ENCODE measurements at regions not wholly inside any gene's neighbourhood (a gene's known extent, or its start where the extent isn't known, plus 50 kb on each side); places are given as distances from the start of the nearest gene placed in this dataset.

- no peak overlapping the region for H3K56ac ChIP-seq (ENCODE audit: extremely low read depth, insufficient read depth, low read length)
- no peaks in the 10 kb centered on the region for H4K20me1 ChIP-seq (ENCODE audit: insufficient read depth, low read length)
- no peaks in the 10 kb centered on the region for H3K4me1 ChIP-seq (ENCODE audit: control insufficient read depth, insufficient read depth, low read length)
- ChIA-PET POLR2A (ENCODE audit: unreplicated experiment) (no interaction called here), CTCF (no interaction called here)
- H2BK20ac ChIP-seq (ENCODE audit: low read depth, low read length), result no peak overlapping the region
- H3K4me3 ChIP-seq (ENCODE audit: insufficient read depth, low read depth, low read length), result no peak overlapping the region
- H3K9me1 ChIP-seq (ENCODE audit: insufficient read depth, low read length), result no peaks in the 10 kb centered on the region
- H3K9me3 ChIP-seq (ENCODE audit: control insufficient read depth, insufficient read depth, low read length), result peaks cover 15% of the 10 kb centered on the region; the same call in 1 of the 2 replicates
- no peak overlapping the region for H3K4me2 ChIP-seq (ENCODE audit: low read depth, low read length)
- H3K36me3 ChIP-seq (ENCODE audit: control insufficient read depth, insufficient read depth, low read length), result no peaks in the 10 kb centered on the region
- H3K9ac ChIP-seq (ENCODE audit: low read depth, low read length), result no peak overlapping the region
- TF ChIP-seq POLR2A (IDR thresholded peaks at IDR 0.05; ENCODE audit: low read depth, low read length) (no peak), BHLHE40 (IDR thresholded peaks at IDR 0.05; ENCODE audit: low read depth, low read length) (no peak), RFX5 (IDR thresholded peaks at IDR 0.05; ENCODE audit: low read depth, low read length) (no peak), USF2 (IDR thresholded peaks at IDR 0.05; ENCODE audit: low read depth, low read length) (no peak), ELK1 (IDR thresholded peaks at IDR 0.05; ENCODE audit: borderline replicate concordance, low read depth, low read length) (no peak), CEBPB (IDR thresholded peaks at IDR 0.05; ENCODE audit: low read depth, low read length) (no peak), MAFK (IDR thresholded peaks at IDR 0.05; ENCODE audit: low read depth, low read length) (no peak), SMC3 (IDR thresholded peaks at IDR 0.05; ENCODE audit: low read depth, low read length) (no peak), CHD1 (IDR thresholded peaks at IDR 0.05; ENCODE audit: low read depth, low read length) (no peak), FOS (IDR thresholded peaks at IDR 0.05; ENCODE audit: low read depth, low read length) (no peak), NFE2L2 (IDR thresholded peaks at IDR 0.05; ENCODE audit: low read depth, low read length) (no peak), MXI1 (IDR thresholded peaks at IDR 0.05; ENCODE audit: borderline replicate concordance, low read depth, low read length) (no peak), RAD21 (IDR thresholded peaks at IDR 0.05; ENCODE audit: low read length) (no peak), MAZ (IDR thresholded peaks at IDR 0.05; ENCODE audit: borderline replicate concordance, low read depth, low read length) (no peak), RCOR1 (IDR thresholded peaks at IDR 0.05; ENCODE audit: insufficient replicate concordance, low read length) (no peak), CTCF (conservative IDR thresholded peaks at IDR 0.05; ENCODE audit: low read depth, low read length) (no peak)
- no TSS peak for BruUV-seq (replicated peaks)
- H3K27ac ChIP-seq (ENCODE audit: insufficient read depth, low read length), result no peak overlapping the region
- 67% methylated on average over 7 of the region's 18 CpGs; no CpG with 5 or more reads in 1 of the 2 experiments for WGBS, 2 experiments (ENCODE audit: extremely low coverage in 2 of 2, insufficient read length in 1 of 2)
- H3K14ac ChIP-seq (replicated peaks; ENCODE audit: low read depth, low read length), result no peak overlapping the region
- H4K5ac ChIP-seq (ENCODE audit: low read depth, low read length), result no peak overlapping the region
- in situ Hi-C loops (cut with MboI; ENCODE audit: low sequenced_read_pairs) (no loop called here), intact Hi-C loops (cut with micrococcal nuclease) (no loop called here), dilution Hi-C loops (cut with HindIII; ENCODE audit: low sequenced_read_pairs, unreplicated experiment) (no loop called here)
- H2AK5ac ChIP-seq (ENCODE audit: low read depth, low read length), result no peak overlapping the region
- H3K4ac ChIP-seq (ENCODE audit: low read depth, low read length), result no peak overlapping the region
- H3K23ac ChIP-seq (ENCODE audit: low read depth, low read length), result no peak overlapping the region
- no peak overlapping the region for H2AK9ac ChIP-seq (replicated peaks; ENCODE audit: low read depth, low read length, poor library complexity)
- H2AFZ ChIP-seq (replicated peaks; ENCODE audit: low read length, poor library complexity), result no peak overlapping the region
- H2BK120ac ChIP-seq (ENCODE audit: low read depth, low read length), result no peak overlapping the region
- H2BK5ac ChIP-seq (ENCODE audit: low read depth, low read length, poor library complexity, severe bottlenecking), result no peak overlapping the region
- no peak for ATAC-seq (ENCODE audit: low read depth)
- H4K8ac ChIP-seq (ENCODE audit: low read depth in 2 of 2, low read length in 2 of 2), result no peak overlapping the region
- no peak overlapping the region for H2BK15ac ChIP-seq (ENCODE audit: low read depth, low read length)
- H3K27me3 ChIP-seq (ENCODE audit: control insufficient read depth, insufficient read depth, low read length), result no peaks in the 10 kb centered on the region
- no peak for DNase-seq
- no peak overlapping the region for H3K18ac ChIP-seq (ENCODE audit: low read depth, low read length)
- no peak overlapping the region for H4K91ac ChIP-seq (ENCODE audit: insufficient read depth, low read depth, low read length)
- H3K79me1 ChIP-seq (ENCODE audit: low read depth in 1 of 2, low read length in 2 of 2), result no peaks in the 10 kb centered on the region
These were observed 142.0 kb downstream of the BRD1 start for GRCh38 chr22:49685686-49686085.

Data from IMR-90 (cell line).